ENCODE measurements at regions not wholly inside any gene's neighbourhood (a gene's known extent, or its start where the extent isn't known, plus 50 kb on each side); places are given as distances from the start of the nearest gene placed in this dataset.

- TF ChIP-seq, protein P1, sequence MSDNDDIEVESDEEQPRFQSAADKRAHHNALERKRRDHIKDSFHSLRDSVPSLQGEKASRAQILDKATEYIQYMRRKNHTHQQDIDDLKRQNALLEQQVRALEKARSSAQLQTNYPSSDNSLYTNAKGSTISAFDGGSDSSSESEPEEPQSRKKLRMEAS (IDR thresholded peaks at IDR 0.05): no peak
- TF ChIP-seq, protein P2, sequence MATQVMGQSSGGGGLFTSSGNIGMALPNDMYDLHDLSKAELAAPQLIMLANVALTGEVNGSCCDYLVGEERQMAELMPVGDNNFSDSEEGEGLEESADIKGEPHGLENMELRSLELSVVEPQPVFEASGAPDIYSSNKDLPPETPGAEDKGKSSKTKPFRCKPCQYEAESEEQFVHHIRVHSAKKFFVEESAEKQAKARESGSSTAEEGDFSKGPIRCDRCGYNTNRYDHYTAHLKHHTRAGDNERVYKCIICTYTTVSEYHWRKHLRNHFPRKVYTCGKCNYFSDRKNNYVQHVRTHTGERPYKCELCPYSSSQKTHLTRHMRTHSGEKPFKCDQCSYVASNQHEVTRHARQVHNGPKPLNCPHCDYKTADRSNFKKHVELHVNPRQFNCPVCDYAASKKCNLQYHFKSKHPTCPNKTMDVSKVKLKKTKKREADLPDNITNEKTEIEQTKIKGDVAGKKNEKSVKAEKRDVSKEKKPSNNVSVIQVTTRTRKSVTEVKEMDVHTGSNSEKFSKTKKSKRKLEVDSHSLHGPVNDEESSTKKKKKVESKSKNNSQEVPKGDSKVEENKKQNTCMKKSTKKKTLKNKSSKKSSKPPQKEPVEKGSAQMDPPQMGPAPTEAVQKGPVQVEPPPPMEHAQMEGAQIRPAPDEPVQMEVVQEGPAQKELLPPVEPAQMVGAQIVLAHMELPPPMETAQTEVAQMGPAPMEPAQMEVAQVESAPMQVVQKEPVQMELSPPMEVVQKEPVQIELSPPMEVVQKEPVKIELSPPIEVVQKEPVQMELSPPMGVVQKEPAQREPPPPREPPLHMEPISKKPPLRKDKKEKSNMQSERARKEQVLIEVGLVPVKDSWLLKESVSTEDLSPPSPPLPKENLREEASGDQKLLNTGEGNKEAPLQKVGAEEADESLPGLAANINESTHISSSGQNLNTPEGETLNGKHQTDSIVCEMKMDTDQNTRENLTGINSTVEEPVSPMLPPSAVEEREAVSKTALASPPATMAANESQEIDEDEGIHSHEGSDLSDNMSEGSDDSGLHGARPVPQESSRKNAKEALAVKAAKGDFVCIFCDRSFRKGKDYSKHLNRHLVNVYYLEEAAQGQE (IDR thresholded peaks at IDR 0.05): no peak
- TF ChIP-seq, protein P3, sequence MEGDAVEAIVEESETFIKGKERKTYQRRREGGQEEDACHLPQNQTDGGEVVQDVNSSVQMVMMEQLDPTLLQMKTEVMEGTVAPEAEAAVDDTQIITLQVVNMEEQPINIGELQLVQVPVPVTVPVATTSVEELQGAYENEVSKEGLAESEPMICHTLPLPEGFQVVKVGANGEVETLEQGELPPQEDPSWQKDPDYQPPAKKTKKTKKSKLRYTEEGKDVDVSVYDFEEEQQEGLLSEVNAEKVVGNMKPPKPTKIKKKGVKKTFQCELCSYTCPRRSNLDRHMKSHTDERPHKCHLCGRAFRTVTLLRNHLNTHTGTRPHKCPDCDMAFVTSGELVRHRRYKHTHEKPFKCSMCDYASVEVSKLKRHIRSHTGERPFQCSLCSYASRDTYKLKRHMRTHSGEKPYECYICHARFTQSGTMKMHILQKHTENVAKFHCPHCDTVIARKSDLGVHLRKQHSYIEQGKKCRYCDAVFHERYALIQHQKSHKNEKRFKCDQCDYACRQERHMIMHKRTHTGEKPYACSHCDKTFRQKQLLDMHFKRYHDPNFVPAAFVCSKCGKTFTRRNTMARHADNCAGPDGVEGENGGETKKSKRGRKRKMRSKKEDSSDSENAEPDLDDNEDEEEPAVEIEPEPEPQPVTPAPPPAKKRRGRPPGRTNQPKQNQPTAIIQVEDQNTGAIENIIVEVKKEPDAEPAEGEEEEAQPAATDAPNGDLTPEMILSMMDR (IDR thresholded peaks at IDR 0.05; ENCODE audit: low read depth, low read length, missing input control): no peak
- TF ChIP-seq RAD21 (IDR thresholded peaks at IDR 0.05): no peak
- TF ChIP-seq, protein P4, sequence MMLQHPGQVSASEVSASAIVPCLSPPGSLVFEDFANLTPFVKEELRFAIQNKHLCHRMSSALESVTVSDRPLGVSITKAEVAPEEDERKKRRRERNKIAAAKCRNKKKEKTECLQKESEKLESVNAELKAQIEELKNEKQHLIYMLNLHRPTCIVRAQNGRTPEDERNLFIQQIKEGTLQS (IDR thresholded peaks at IDR 0.05): no peak
- TF ChIP-seq TAF1 (conservative IDR thresholded peaks at IDR 0.05): no peak
- TF ChIP-seq, protein P5, sequence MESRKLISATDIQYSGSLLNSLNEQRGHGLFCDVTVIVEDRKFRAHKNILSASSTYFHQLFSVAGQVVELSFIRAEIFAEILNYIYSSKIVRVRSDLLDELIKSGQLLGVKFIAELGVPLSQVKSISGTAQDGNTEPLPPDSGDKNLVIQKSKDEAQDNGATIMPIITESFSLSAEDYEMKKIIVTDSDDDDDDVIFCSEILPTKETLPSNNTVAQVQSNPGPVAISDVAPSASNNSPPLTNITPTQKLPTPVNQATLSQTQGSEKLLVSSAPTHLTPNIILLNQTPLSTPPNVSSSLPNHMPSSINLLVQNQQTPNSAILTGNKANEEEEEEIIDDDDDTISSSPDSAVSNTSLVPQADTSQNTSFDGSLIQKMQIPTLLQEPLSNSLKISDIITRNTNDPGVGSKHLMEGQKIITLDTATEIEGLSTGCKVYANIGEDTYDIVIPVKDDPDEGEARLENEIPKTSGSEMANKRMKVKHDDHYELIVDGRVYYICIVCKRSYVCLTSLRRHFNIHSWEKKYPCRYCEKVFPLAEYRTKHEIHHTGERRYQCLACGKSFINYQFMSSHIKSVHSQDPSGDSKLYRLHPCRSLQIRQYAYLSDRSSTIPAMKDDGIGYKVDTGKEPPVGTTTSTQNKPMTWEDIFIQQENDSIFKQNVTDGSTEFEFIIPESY (IDR thresholded peaks at IDR 0.05): no peak
- no peak for TF ChIP-seq JUND (IDR thresholded peaks at IDR 0.05)
- TF ChIP-seq YY1 (IDR thresholded peaks at IDR 0.05): no peak
- TF ChIP-seq SP1 (IDR thresholded peaks at IDR 0.05): no peak
Observed at GRCh38 chr2:8002765-8003393, 679.0 kb upstream of the ID2 start.
